ENCODE measurements at regions not wholly inside any gene's neighbourhood (a gene's known extent, or its start where the extent isn't known, plus 50 kb on each side); places are given as distances from the start of the nearest gene placed in this dataset.

- no peak for TF ChIP-seq CTCF (IDR thresholded peaks at IDR 0.05; ENCODE audit: low read depth, low read length)
- no peak for TF ChIP-seq EZH2phosphoT487 (IDR thresholded peaks at IDR 0.05; ENCODE audit: low read depth)
Measured at GRCh38 chr11:45528435-45528834, 137.0 kb downstream of the CHST1 start.

Measured in OCI-LY3 (cell line).